Large intestine (tissue), 3 donors: ENCODE measurements at regions not wholly inside any gene's neighbourhood (a gene's known extent, or its start where the extent isn't known, plus 50 kb on each side); places are given as distances from the start of the nearest gene placed in this dataset.

ENCODE experiments used
- DNase-seq, 2 donors: peaks; one replicate each; pipeline versions ENCODE4 v3.0.0 to v3.0.0-alpha.2; 2013
- H3K27ac ChIP-seq: one replicate; pipeline ENCODE4 v1.5.1; 2013; ENCODE audit warnings: low read length
- H3K27me3 ChIP-seq: 2 replicates; pipeline ENCODE4 v1.6.1; 2013; ENCODE audit warnings: low read length; ENCODE audit not compliant: control insufficient read depth, insufficient read depth
- H3K36me3 ChIP-seq: 2 replicates; pipeline ENCODE4 v1.6.1; 2013; ENCODE audit warnings: low read length; ENCODE audit not compliant: control insufficient read depth, insufficient read depth
- H3K4me1 ChIP-seq: one replicate; pipeline ENCODE4 v1.6.1; 2013; ENCODE audit warnings: low read length; ENCODE audit not compliant: control insufficient read depth, insufficient read depth
- H3K4me3 ChIP-seq: one replicate; pipeline ENCODE4 v1.5.1; 2013; ENCODE audit warnings: low read length
- H3K9me3 ChIP-seq: one replicate; pipeline ENCODE4 v1.6.1; 2013; ENCODE audit warnings: mild to moderate bottlenecking, low read depth, low read length, moderate library complexity; ENCODE audit not compliant: control insufficient read depth
- WGBS: methylation state at CpG from one replicate; pipeline ENCODE4 v1.1.5; 2013; ENCODE audit warnings: low lambda C conversion rate; ENCODE audit not compliant: insufficient coverage; 5-methylcytosine and 5-hydroxymethylcytosine counted together

DNA sequence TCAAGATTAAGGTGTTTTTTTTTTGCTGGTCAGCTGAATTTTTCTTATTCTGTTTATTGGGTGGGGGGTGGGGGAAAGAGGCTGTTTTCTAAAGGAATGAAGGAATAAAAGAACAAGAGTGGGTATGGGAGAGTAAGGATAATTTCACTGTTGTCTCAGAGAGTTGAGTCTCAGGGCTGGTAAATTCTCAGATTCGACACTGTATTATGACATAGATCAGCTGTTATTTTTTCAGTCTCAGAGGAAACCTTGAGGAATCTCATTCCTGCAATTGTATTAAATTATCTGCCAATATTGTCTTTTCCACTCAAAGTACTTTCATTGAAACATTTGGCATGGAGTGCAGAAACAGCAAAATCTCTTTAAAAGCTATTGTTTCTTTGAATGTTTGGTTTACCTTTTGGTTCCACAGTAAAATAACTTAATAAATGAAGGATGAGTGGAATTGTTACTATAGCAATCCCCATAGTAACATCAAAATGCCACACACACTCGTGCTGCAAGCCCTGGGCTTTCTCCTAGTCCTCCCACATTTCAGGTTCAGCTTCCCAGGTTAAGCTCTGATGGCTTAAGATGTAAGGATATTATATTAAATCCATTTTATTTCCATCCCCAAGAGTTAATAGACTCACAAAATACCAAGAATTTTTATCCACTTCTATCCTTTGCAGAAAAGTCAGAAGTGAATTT, 478.7 kb upstream of the TCF4 start:
- Histone ChIP-seq H3K4me3 (no peak overlapping the region), H3K36me3 (no peaks in the 10 kb centered on the region), H3K27ac (no peak overlapping the region), H3K9me3 (no peaks in the 10 kb centered on the region), H3K27me3 (no peaks in the 10 kb centered on the region), H3K4me1 (no peaks in the 10 kb centered on the region)
- no peak for DNase-seq
- WGBS: no CpG with 5 or more reads among the region's 2 CpGs

DNA sequence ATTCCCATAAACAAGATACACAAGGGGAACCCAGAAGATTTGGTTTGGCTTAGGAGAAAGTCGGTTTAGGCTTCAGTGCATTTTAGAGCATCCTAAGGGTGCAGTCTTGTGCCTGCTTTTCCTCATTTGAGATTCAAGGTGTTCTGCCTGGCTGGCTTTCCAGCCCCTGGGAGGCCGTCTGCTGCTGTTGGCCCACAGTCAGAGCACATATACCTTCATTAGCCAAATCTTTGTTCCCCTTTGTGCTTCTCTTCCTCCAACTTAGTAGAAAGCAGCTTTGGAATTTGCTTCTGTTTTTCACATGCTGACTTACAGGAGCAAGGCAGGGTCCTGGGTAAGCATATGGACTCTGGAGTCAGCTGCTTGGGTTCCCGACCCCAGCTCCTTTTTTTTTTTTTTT, 477.1 kb upstream of the TCF4 start:
- Histone ChIP-seq H3K27me3 (no peaks in the 10 kb centered on the region), H3K4me3 (no peak overlapping the region), H3K36me3 (no peaks in the 10 kb centered on the region), H3K9me3 (no peaks in the 10 kb centered on the region), H3K4me1 (no peaks in the 10 kb centered on the region), H3K27ac (no peak overlapping the region)
- 78% methylated on average over 1 of the region's 3 CpGs for WGBS
- no peak for DNase-seq

DNA sequence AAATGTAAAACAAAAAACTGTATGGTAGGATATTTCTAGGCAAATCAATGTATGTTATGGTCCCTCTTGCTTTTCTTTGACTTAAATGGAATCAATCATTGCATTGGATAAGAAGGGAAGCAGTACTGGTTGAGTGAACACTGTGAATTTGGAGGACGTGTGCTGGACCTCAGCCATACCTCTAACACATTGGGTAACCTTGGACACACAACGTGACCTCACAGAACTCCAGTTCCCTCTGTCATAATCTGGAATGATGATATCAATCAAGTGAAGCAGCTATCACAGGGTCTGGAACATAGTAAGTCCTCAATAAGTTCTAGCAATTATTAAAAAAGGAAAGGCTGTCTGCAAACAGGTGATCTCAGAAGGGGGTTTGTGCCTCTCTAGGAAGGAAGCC, 474.9 kb upstream of the TCF4 start:
- no peak for DNase-seq
- WGBS: no CpG with 5 or more reads among the region's 2 CpGs
- Histone ChIP-seq H3K27me3 (no peaks in the 10 kb centered on the region), H3K4me3 (no peak overlapping the region), H3K36me3 (no peaks in the 10 kb centered on the region), H3K9me3 (no peaks in the 10 kb centered on the region), H3K4me1 (no peaks in the 10 kb centered on the region), H3K27ac (no peak overlapping the region)

DNA sequence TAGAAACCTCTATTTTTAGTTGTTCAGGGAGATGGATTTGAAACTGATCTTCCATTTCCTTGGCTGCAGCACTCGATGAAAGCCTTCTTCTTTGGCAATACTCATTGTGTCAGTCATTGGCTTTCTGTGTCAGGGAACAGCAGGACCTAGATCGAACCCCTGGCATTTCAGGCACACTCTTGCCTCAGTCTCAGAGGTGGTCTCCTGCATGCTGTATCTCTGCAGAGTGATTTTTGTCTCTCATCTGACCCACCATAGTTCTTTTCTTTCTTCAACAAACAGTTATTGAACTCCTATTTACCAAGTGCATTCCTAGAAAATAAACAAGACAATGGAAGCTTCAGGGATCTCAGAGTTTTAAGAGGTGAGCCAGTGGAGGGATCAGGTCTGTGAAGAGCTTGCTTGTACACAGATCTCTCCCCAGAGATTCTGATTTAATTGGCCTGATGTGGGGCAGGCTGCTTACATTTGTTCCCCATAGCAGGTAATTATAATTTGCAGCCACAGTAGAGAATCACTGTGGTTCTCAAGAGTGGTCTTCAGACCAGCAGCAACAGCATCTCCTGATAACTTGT, 473.1 kb upstream of the TCF4 start:
- Histone ChIP-seq H3K4me3 (no peak overlapping the region), H3K36me3 (no peaks in the 10 kb centered on the region), H3K27ac (no peak overlapping the region), H3K27me3 (no peaks in the 10 kb centered on the region), H3K4me1 (no peaks in the 10 kb centered on the region), H3K9me3 (no peaks in the 10 kb centered on the region)
- WGBS: no CpG with 5 or more reads among the region's 2 CpGs
- no peak for DNase-seq

DNA sequence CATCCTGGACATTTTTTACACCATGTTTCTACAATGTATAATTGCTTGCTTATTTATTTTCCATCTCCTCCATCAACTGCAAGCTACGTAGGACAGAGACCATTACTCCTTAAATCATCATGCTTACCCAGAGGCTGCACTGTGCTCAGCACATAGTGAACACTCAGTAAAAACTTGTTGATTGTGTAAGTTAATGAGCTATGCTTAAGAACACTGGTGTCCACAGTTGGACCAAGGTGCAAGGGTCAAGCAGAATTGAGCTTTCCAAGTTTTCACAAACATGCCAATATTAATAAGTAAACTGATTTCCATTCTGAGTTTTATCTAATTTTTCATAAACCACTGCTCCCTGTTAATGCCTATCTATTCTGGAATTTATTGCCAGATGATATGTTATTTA, 464.2 kb upstream of the TCF4 start:
- Histone ChIP-seq H3K9me3 (peaks cover 13% of the 10 kb centered on the region), H3K27ac (no peak overlapping the region), H3K4me1 (no peaks in the 10 kb centered on the region), H3K4me3 (no peak overlapping the region), H3K27me3 (no peaks in the 10 kb centered on the region), H3K36me3 (no peaks in the 10 kb centered on the region)
- 100% methylated on average over 1 of the region's 1 CpG for WGBS
- no peak for DNase-seq

DNA sequence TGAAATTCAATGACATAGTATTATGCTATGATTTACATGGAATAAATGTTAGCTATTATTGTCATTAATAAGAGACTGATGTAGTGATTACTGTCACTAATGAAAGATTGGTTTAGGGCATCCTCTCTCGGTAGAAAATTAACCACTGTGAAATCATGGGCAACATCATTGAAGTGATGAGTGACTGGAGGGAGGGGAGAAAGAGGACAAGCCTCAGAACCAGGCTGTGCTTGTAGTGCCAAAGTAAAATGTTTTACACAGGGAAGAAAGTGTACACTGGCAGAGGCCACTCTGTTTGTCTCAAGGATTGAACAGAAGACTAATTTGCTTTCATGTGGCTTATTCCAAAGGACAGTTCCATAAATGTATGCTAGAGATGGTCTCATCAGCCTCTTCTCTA, 456.2 kb upstream of the TCF4 start:
- WGBS: 33% methylated on average over 1 of the region's 1 CpG
- peaks cover 18% of the 10 kb centered on the region for H3K9me3 ChIP-seq
- H3K36me3 ChIP-seq: no peaks in the 10 kb centered on the region
- H3K27ac ChIP-seq: no peak overlapping the region
- H3K27me3 ChIP-seq: no peaks in the 10 kb centered on the region
- no peaks in the 10 kb centered on the region for H3K4me1 ChIP-seq
- H3K4me3 ChIP-seq: no peak overlapping the region
- no peak for DNase-seq

DNA sequence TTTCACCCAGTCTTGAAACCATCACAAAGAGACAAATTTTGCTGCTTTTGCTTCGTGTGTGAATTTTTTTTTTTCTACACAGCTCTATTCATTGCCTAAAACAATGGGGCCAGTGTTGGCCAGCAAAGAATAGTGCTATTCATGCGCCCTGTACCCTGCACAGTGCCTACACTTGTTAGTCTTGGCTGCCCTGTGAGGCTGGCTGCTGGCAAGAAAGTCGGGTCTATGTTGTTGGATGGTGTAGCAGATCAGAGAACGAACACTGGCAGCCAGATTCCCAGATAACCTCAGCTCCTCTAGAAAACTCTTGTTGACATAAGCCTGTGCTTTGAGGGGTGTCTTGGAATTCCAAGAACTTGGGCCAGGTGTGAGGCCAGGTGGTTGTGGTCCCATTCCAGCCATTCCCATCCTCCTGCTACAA, 455.7 kb upstream of the TCF4 start:
- Histone ChIP-seq H3K9me3 (peaks cover 14% of the 10 kb centered on the region), H3K27ac (no peak overlapping the region), H3K4me1 (no peaks in the 10 kb centered on the region), H3K36me3 (no peaks in the 10 kb centered on the region), H3K27me3 (no peaks in the 10 kb centered on the region), H3K4me3 (no peak overlapping the region)
- DNase-seq: peak in 1 of 2 donors; percentile 7
- WGBS: no CpG with 5 or more reads among the region's 4 CpGs

DNA sequence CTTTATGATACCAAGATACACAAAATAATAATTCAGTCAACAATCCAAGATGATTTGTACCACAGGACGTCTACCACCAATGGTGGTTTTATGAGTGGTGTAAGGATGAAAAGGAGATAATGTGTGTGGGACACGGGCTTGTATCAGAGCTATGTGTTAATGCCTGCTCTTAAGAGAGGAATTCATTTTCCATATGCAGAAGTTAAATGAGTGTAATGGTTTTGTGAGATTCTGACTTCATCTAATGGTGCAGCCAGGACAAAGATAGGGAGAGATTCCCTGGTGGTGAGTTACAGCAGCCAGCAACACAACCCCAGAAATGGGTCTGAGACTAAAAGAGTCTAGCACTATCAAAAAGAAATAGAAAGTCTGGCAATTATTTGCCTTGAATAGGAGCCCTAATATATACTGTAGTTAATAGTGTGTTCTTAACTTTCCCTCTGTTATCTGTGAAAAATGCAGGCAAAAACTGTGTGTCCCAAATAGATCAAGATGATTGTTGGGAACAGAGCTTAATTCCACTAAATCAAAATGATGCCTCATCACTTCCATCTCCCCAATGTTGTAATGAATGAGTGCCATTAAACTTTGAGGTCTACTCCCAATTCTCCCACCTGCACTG, 455.0 kb upstream of the TCF4 start:
- peaks cover 9% of the 10 kb centered on the region for H3K9me3 ChIP-seq
- WGBS: no CpG with 5 or more reads among the region's 2 CpGs
- no peaks in the 10 kb centered on the region for H3K36me3 ChIP-seq
- no peak for DNase-seq
- H3K4me3 ChIP-seq: no peak overlapping the region
- H3K4me1 ChIP-seq: no peaks in the 10 kb centered on the region
- H3K27me3 ChIP-seq: no peaks in the 10 kb centered on the region
- H3K27ac ChIP-seq: no peak overlapping the region

DNA sequence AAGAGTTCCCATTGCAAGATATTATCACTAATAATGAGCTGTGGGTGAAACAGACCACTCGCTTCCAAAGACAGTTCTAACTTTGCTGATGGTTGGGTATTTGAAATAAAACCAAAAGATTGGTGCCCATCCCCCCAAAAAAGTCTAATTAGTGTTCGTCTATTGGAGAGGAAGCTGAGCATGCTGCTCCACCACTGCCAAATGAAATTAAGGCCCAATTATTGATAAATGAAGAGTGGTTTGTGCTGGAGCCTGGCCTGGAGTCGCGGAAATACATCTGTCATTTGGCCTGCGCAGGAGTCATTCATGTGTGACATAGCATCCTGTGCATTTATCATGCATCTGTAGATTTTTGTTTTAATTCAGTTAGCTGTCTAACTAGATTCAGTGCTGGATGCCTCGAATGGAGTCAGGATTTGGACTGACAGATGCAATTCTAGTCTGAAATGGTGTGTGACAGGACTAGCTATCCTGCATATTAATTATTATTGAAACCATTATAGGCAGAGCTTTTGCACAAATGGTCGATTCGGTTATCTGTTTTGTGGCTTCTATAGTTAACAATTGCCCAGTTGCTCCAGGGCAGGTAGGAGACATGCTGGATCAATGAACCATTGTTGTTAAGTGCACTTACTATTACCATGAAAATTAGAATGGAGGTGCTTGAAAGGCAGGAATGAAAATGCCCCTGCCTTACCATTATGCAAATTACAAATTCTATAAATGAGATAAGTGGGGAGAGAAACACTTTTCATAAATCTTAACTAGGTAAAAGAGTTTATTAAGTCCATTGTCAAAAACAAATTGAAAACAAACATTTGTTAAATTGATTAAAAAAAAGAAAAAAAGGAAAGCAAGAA, 450.4 kb upstream of the TCF4 start:
- Histone ChIP-seq H3K27ac (no peak overlapping the region), H3K4me3 (no peak overlapping the region), H3K36me3 (no peaks in the 10 kb centered on the region), H3K4me1 (no peaks in the 10 kb centered on the region), H3K9me3 (no peaks in the 10 kb centered on the region), H3K27me3 (no peaks in the 10 kb centered on the region)
- DNase-seq: no peak
- WGBS: 90% methylated on average over 2 of the region's 8 CpGs

DNA sequence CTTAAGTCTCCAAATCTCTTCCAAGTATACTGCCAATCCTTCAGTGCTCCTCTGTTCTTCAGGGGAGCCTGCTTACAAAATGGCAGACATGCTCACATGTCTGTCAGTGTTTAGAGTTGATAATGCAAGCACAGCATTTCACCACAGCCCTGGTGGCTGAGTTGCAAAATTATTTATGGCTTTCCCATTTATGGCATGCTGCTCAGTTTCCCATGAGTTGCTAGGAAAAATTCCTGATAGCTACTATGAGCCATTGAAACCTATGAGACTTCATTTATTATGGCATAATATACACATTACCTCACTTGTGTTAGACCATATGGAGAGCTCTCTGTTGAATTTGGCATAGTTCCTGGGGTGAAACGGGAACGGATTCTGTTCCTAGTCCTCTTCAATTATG, 448.7 kb upstream of the TCF4 start:
- no peak overlapping the region for H3K27ac ChIP-seq
- no CpG with 5 or more reads among the region's 2 CpGs for WGBS
- no peaks in the 10 kb centered on the region for H3K27me3 ChIP-seq
- H3K4me1 ChIP-seq: no peaks in the 10 kb centered on the region
- no peaks in the 10 kb centered on the region for H3K9me3 ChIP-seq
- no peaks in the 10 kb centered on the region for H3K36me3 ChIP-seq
- no peak for DNase-seq
- H3K4me3 ChIP-seq: no peak overlapping the region
